GM23248 (cell line): ENCODE measurements at regions not wholly inside any gene's neighbourhood (a gene's known extent, or its start where the extent isn't known, plus 50 kb on each side); places are given as distances from the start of the nearest gene placed in this dataset.

ENCODE experiments used
- EZH2 ChIP-seq: fragments of 200-600 bp; sonication (generic); IDR thresholded peaks from 2 replicates; pipeline ENCODE4 v1.6.1; 2018; ENCODE audit warnings: antibody characterized with exemption, mild to moderate bottlenecking; ENCODE audit not compliant: insufficient read depth, poor library complexity, severe bottlenecking
- EZH2phosphoT487 ChIP-seq: fragments of 200-600 bp; sonication (generic); IDR thresholded peaks from 2 replicates; pipeline ENCODE4 v1.6.1; 2018; ENCODE audit warnings: antibody characterized with exemption, moderate library complexity, mild to moderate bottlenecking, low read depth; ENCODE audit not compliant: insufficient read depth

GRCh38 chr2:74076074-74076470 lies 71.6 kb downstream of the BOLA3 start:
- TF ChIP-seq EZH2, result no peak
- no peak for TF ChIP-seq EZH2phosphoT487
